ENCODE measurements at regions not wholly inside any gene's neighbourhood (a gene's known extent, or its start where the extent isn't known, plus 50 kb on each side); places are given as distances from the start of the nearest gene placed in this dataset.
"Not testable (repeated sequence)": the region's sequence is repeated elsewhere in the genome, so short reads cannot be mapped to it uniquely, and the experiment has no call there.

DNA sequence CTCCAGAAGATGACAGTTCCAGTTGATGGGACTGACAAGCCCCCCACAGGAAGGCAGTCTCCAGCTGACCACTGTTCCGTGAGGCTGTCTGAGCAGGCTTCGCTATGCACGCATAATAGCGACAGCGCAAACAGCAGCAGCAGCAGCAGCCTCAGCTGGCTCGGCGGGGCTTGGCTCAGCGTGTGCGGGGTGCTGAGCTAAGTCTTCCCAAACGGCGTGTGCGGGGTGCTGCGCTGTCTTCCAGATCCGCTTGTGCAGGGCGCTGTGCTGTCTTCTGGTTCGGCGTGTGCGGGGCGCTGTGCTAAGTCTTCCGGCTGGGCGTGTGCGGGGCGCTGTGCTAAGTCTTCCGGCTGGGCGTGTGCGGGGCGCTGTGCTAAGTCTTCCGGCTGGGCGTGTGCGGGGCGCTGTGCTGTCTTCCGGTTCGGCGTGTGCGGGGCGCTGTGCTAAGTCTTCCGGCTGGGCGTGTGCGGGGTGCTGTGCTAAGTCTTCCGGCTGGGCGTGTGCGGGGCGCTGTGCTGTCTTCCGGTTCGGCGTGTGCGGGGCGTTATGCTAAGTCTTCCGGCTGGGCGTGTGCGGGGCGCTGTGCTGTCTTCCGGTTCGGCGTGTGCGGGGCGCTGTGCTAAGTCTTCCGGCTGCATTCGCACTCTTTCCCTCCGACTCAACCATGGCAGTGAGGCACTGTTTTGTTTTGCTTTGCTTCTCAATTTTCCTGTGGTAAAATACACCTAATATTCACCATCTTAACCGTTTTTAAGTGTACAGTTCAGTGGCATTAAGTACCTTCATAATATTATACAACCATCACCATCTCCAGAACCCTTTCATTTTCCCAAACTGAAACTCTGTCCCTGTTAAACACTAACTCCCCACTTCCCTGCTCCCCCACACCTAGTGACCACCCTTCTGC lies 156.1 kb downstream of the BMP7 start:
- not testable (repeated sequence) for DNase-seq (ENCODE audit: insufficient read length, low spot score); FAIRE-seq

GRCh38 chr20:57111028-57111373 lies 155.4 kb downstream of the BMP7 start:
- FAIRE-seq (no peak), DNase-seq (ENCODE audit: insufficient read length, low spot score) (no peak)

- DNase-seq (ENCODE audit: insufficient read length, low spot score) (no peak), FAIRE-seq (no peak)
Measured at GRCh38 chr20:57112448-57112847, 154.0 kb downstream of the BMP7 start.

- FAIRE-seq = no peak
- no peak for DNase-seq (ENCODE audit: insufficient read length, low spot score)
Measured at GRCh38 chr20:57114290-57115005, 152.0 kb downstream of the BMP7 start.

- FAIRE-seq = no peak
Measured at GRCh38 chr20:57117296-57117695, 149.1 kb downstream of the BMP7 start.

DNA sequence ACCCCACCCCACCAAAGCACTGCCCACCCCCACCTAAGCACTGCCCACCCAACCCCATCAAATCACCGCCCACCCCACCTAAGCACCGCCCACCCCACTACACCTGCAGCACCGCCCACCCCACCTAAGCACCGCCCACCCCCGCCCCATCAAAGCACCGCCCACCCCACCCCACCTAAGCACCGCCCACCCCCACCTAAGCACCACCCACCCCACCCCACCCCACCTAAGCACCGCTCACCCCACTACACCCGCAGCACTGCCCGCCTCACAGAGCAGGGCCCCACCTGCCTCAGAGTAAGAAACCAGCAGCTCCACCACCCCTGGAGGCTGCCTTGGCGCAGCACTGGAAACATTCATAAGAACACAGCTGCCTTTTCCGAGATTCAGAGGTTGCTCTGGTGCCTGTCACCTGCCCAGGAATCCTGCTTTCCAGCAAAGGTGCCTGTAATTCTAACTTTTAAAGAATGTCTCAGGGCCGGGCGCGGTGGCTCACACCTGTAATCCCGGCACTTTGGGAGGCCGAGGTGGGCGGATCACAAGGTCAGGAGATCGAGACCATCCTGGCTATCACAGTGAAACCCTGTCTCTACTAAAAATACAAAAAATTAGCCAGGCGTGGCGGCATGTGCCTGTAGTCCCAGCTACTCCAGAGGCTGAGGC lies 148.2 kb downstream of the BMP7 start:
- FAIRE-seq = no peak
- DNase-seq (ENCODE audit: insufficient read length, low spot score) = no peak

More at GRCh38 chr20:57117296-57117695, 149.1 kb downstream of the BMP7 start:
- DNase-seq (ENCODE audit: insufficient read length, low spot score) = no peak
